ENCODE measurements at regions not wholly inside any gene's neighbourhood (a gene's known extent, or its start where the extent isn't known, plus 50 kb on each side); places are given as distances from the start of the nearest gene placed in this dataset.

DNA sequence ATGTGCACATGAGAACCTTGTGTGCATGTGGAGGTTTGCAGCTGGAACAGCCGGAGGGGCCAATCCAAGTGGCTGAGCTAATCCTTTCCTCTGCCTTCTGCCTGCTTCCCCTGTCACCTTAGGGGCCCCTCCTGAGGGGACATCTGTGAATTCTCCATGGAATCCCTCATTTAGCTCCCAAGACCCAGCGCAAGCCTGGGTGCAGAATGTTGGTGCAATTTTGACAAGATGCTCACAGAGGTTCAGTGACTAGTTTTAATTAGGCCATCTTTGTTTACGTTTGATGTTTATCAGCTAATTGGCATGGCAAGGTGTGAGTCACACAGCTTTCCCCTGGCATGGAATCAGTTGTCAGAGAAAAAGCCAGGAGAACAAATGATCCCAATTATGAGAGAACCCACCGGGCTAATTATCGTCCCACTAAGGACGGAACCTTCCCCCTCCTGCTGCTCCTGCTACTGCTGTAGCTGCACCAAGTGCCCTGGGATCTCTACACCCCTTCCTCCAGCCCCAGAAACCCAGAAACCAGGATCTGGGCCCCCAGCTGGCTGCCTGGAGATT lies 63.6 kb upstream of the PAX6 start:
- Histone ChIP-seq H2AFZ (ENCODE audit: low read length) (no peak overlapping the region), H3K27ac (ENCODE audit: low read depth, low read length) (no peak overlapping the region), H2BK20ac (ENCODE audit: low read length) (no peak overlapping the region), H4K5ac (ENCODE audit: insufficient read length, low read depth, low read length) (no peak overlapping the region), H2BK120ac (replicated peaks; ENCODE audit: low read depth, low read length) (no peak overlapping the region), H4K8ac (ENCODE audit: extremely low read depth, insufficient read depth, low read length) (no peak overlapping the region), H3K23ac (ENCODE audit: insufficient read length) (no peak overlapping the region), H4K91ac (replicated peaks; ENCODE audit: insufficient read length, low read length) (no peak overlapping the region), H3K9ac (replicated peaks in 1 of 4; ENCODE audit: extremely low read depth in 1 of 4, low read depth in 3 of 4, low read length in 3 of 4) (no peak overlapping the region), H3K4me2 (ENCODE audit: insufficient read depth in 1 of 2, low read depth in 2 of 2, low read length in 2 of 2) (no peak overlapping the region), H3K14ac (ENCODE audit: insufficient read length) (no peak overlapping the region), H3K56ac (replicated peaks; ENCODE audit: insufficient read length, low read depth, low read length) (no peak overlapping the region), H2BK12ac (ENCODE audit: low read depth, low read length) (no peak overlapping the region; the same call in 1 of the 2 replicates), H3K9me3 (ENCODE audit: insufficient read depth in 2 of 2, low read depth in 1 of 2, low read length in 1 of 2) (no peaks in the 10 kb centered on the region), H4K20me1 (replicated peaks in 1 of 2; ENCODE audit: control insufficient read depth in 1 of 2, insufficient read depth in 2 of 2, low read length in 2 of 2) (no peaks in the 10 kb centered on the region), H3K27me3 (replicated peaks in 1 of 4; ENCODE audit: control insufficient read depth in 3 of 4, extremely low read depth in 1 of 4, insufficient read depth in 3 of 4, low read length in 3 of 4) (peaks cover 0 to 11% (median 4%) of the 10 kb centered on the region in 4 experiments; a peak in 3 of 7 replicates), H3K18ac (ENCODE audit: extremely low read depth, low read length) (no peak overlapping the region), H3K36me3 (ENCODE audit: control insufficient read depth in 2 of 4, insufficient read depth in 4 of 4, low read length in 3 of 4) (no peaks in the 10 kb centered on the region), H3K79me1 (ENCODE audit: low read depth, low read length) (no peaks in the 10 kb centered on the region), H3K23me2 (ENCODE audit: low read depth, low read length) (no peaks in the 10 kb centered on the region), H2BK15ac (ENCODE audit: low read length) (no peak overlapping the region), H2BK5ac (ENCODE audit: low read depth, low read length) (no peak overlapping the region), H2AK5ac (ENCODE audit: low read depth, low read length) (no peak overlapping the region), H3K4me1 (replicated peaks in 1 of 4; ENCODE audit: control insufficient read depth in 3 of 4, insufficient read depth in 4 of 4, low read length in 3 of 4) (peaks cover 8 to 21% (median 15%) of the 10 kb centered on the region in 4 experiments; a peak in 6 of 7 replicates), H3K4me3 (ENCODE audit: extremely low read depth in 1 of 4, insufficient read depth in 2 of 4, low read depth in 3 of 4, low read length in 4 of 4) (no peak overlapping the region), H3K79me2 (ENCODE audit: control insufficient read depth in 1 of 2, insufficient read depth in 2 of 2, low read length in 2 of 2) (no peaks in the 10 kb centered on the region), H3K4ac (replicated peaks; ENCODE audit: insufficient read length, low read depth, low read length) (no peak overlapping the region)
- DNase-seq (ENCODE audit: low read depth in 1 of 2, low spot score in 2 of 2) (no peak), FAIRE-seq (no peak)
- WGBS, 2 experiments (ENCODE audit: extremely low coverage in 1 of 2, insufficient coverage in 1 of 2, insufficient read length in 1 of 2, insufficient replicate concordance in 2 of 2, low coverage in 1 of 2, low lambda C conversion rate in 2 of 2, missing lambda C conversion rate in 1 of 2), result 87% methylated on average over 6 of the region's 6 CpGs; no CpG with 5 or more reads in 1 of the 2 experiments
- ChIA-PET POLR2A (ENCODE audit: partially characterized antibody) (no interaction called here), CTCF (ENCODE audit: partially characterized antibody) (interaction anchor here (0.6 to 6.2 kb wide), 13 partner anchors 10 to 346 kb away, joined by 3 to 60 read pairs (median 3); partner anchors contain the start of gene PAX6)
- TF ChIP-seq CREB1 (IDR thresholded peaks at IDR 0.05) (no peak), SP1 (IDR thresholded peaks at IDR 0.05; ENCODE audit: low read depth, low read length) (no peak), ASH2L (IDR thresholded peaks at IDR 0.05; ENCODE audit: low read length) (no peak), ATF2 (IDR thresholded peaks at IDR 0.05; ENCODE audit: low read length) (no peak), SAP30 (IDR thresholded peaks at IDR 0.05; ENCODE audit: insufficient read depth, insufficient replicate concordance, low read length) (no peak), MAFK (IDR thresholded peaks at IDR 0.05; ENCODE audit: low read depth, low read length) (no peak), SP2 (IDR thresholded peaks at IDR 0.05; ENCODE audit: low read length) (no peak)

Measured in H1 (cell line).